ENCODE measurements at regions not wholly inside any gene's neighbourhood (a gene's known extent, or its start where the extent isn't known, plus 50 kb on each side); places are given as distances from the start of the nearest gene placed in this dataset.

DNA sequence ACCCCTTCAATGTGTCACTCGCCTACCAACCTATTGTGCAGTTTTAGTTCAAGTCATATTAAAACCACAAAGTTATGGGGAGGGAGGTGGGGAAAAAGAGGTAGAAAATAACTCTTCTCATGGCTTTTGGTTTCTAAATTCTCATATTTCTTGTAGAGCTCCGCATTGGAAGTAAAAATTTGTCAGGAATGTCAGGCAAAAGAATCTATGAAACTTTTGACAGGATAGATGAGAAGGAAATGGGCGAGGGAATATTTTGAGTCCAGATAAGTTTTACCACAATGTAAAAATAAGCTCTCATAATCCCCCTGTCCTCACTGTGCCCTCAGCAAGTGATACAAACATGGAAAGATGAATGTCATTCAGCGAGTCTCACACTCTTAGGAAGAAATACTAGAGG lies 270.4 kb downstream of the DLEU7 start:
- TF ChIP-seq, protein P1, sequence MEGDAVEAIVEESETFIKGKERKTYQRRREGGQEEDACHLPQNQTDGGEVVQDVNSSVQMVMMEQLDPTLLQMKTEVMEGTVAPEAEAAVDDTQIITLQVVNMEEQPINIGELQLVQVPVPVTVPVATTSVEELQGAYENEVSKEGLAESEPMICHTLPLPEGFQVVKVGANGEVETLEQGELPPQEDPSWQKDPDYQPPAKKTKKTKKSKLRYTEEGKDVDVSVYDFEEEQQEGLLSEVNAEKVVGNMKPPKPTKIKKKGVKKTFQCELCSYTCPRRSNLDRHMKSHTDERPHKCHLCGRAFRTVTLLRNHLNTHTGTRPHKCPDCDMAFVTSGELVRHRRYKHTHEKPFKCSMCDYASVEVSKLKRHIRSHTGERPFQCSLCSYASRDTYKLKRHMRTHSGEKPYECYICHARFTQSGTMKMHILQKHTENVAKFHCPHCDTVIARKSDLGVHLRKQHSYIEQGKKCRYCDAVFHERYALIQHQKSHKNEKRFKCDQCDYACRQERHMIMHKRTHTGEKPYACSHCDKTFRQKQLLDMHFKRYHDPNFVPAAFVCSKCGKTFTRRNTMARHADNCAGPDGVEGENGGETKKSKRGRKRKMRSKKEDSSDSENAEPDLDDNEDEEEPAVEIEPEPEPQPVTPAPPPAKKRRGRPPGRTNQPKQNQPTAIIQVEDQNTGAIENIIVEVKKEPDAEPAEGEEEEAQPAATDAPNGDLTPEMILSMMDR (IDR thresholded peaks at IDR 0.05): no peak
- no peak for TF ChIP-seq POLR2A (IDR thresholded peaks at IDR 0.05)
